ENCODE measurements at regions not wholly inside any gene's neighbourhood (a gene's known extent, or its start where the extent isn't known, plus 50 kb on each side); places are given as distances from the start of the nearest gene placed in this dataset.

DNA sequence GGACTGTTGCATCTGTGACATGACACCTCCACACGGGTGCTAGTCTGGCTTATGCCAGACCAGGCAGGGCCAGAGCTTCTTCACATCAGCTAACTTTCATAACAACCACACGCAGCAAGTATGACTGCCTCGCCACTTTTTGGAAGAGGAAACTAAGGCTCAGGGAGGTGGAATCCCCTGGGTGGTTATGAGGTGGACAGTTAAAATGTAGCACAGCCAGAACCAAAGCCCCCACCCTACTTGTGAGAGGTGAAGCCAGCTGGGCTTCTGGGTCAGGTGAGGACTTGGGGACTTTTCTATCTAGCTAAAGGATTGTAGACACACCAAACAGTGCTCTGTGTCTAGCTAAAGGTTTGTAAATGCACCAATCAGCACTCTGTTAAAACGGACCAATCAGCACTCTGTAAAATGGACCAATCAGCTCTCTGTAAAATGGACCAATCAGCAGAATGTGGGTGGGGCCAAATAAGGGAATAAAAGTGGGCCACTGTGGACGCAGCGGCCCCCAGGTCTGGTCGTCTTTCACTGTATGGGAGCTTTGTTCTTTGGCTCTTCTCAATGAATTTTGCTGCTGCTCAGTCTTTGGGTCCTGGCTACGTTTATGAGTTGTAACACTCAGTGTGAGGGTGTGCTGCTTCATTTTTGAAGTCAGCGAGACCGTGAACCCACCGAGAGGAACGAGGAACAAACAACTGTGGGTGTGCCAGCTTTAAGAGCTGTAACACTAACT, 171.0 kb downstream of the PTPN20 start:
- in situ Hi-C loops (cut with MboI; ENCODE audit: low pct_ligation_motif_present in 1 of 4, low pct_unique_long_range_greater_than_20kb in 1 of 4, low sequenced_read_pairs in 3 of 4) (no loop called here), intact Hi-C loops (cut with DNase I; ENCODE audit: low total_unique reads) (no loop called here)
- Histone ChIP-seq H3K36me3 (no peaks in the 10 kb centered on the region), H3K27me3 (no peaks in the 10 kb centered on the region), H3K9me3 (no peaks in the 10 kb centered on the region), H3K4me3 (no peak overlapping the region), H3K4me1 (no peaks in the 10 kb centered on the region), H3K27ac (no peak overlapping the region)
- 83% methylated on average over 12 of the region's 12 CpGs; no CpG with 5 or more reads in 1 of the 2 donors for WGBS, 2 donors (ENCODE audit: low coverage in 1 of 2)
- no peak for DNase-seq
- no peak for TF ChIP-seq EP300 (IDR thresholded peaks at IDR 0.05; ENCODE audit: low read depth)

GRCh38 chr10:47087667-47088066, 176.4 kb downstream of the PTPN20 start:
- H3K36me3 ChIP-seq: no peaks in the 10 kb centered on the region
- no peak for DNase-seq
- TF ChIP-seq POLR2A (IDR thresholded peaks at IDR 0.05) (no peak), CTCF (IDR thresholded peaks at IDR 0.05) (no peak), EP300 (IDR thresholded peaks at IDR 0.05; ENCODE audit: low read depth) (no peak), POLR2AphosphoS5 (IDR thresholded peaks at IDR 0.05) (no peak)
- H3K4me3 ChIP-seq: no peak overlapping the region
- in situ Hi-C loops (cut with MboI; ENCODE audit: low pct_ligation_motif_present in 1 of 4, low pct_unique_long_range_greater_than_20kb in 1 of 4, low sequenced_read_pairs in 3 of 4): no loop called here
- H3K4me1 ChIP-seq: no peaks in the 10 kb centered on the region
- H3K9me3 ChIP-seq: no peaks in the 10 kb centered on the region
- no peak overlapping the region for H3K27ac ChIP-seq
- intact Hi-C loops (cut with DNase I; ENCODE audit: low total_unique reads): no loop called here
- no peaks in the 10 kb centered on the region for H3K27me3 ChIP-seq

DNA sequence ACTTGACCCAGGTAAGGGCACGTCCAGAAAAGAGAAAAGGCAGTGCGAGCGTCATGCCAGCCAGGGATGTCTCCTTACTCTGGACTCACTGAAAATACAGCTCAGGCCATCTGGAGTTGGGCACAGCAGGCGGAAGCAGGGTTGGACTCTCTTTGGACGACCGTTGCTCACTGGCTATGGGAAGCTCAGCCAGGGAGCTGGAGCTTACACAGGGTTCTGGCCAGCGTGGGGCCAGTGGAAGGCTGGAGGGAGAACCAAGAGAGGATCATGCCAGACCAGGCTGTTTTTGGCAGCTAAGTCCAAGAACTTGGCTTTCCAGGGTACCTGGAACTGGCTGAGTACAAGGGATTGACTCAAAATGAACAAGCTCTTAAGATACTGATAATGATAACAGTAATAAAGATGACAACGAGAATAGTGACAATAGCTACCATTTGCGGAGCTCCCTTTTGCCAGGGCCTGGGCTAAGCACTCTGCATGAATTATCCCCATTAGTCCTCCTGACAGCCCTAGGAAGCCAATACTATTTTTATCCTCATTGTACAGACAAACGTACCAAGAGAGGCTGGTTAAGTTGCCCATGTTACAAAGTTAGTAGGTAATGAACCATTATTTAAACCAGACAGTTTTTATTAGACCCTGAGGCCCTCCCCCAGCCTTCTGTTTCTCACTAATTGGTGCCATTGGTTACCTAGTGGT, 177.6 kb downstream of the PTPN20 start:
- Histone ChIP-seq H3K27ac (no peak overlapping the region), H3K36me3 (no peaks in the 10 kb centered on the region)
- 83 to 94% methylated on average over 5 to 10 of the region's 10 CpGs for WGBS, 2 donors (ENCODE audit: low coverage in 1 of 2)

DNA sequence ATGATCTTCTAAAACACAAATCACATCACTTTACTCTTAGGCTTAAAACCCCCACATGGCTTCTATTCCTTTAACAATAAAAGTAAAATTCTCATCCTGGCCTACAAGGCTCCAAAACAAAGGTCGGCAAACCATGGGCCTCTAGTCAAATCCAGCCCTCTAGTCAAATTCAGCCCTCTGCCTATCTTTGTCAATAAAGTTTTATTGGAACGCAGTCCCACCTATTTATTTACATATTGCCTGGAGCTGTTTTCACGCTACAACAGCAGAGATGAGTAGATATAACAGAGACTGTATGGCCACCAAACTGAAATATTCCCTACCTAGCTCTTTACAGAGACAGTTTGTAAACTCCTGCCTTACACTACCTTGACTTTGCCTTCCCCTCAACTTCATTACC, 178.8 kb downstream of the PTPN20 start:
- WGBS, 2 donors (ENCODE audit: low coverage in 1 of 2): 69 to 74% methylated on average over 3 of the region's 3 CpGs

More for the DNA sequence above, 177.6 kb downstream of the PTPN20 start:
- no peak for TF ChIP-seq CTCF (IDR thresholded peaks at IDR 0.05)
- TF ChIP-seq POLR2A (IDR thresholded peaks at IDR 0.05): no peak
- no peak for TF ChIP-seq EP300 (IDR thresholded peaks at IDR 0.05; ENCODE audit: low read depth)
- TF ChIP-seq POLR2AphosphoS5 (IDR thresholded peaks at IDR 0.05): no peak
- Histone ChIP-seq H3K27me3 (no peaks in the 10 kb centered on the region), H3K4me3 (no peak overlapping the region), H3K4me1 (no peaks in the 10 kb centered on the region), H3K9me3 (no peaks in the 10 kb centered on the region)
- in situ Hi-C loops (cut with MboI; ENCODE audit: low pct_ligation_motif_present in 1 of 4, low pct_unique_long_range_greater_than_20kb in 1 of 4, low sequenced_read_pairs in 3 of 4) (no loop called here), intact Hi-C loops (cut with DNase I; ENCODE audit: low total_unique reads) (no loop called here)
- DNase-seq: no peak

More for the DNA sequence above, 178.8 kb downstream of the PTPN20 start:
- TF ChIP-seq POLR2A (IDR thresholded peaks at IDR 0.05): no peak
- TF ChIP-seq CTCF (IDR thresholded peaks at IDR 0.05): no peak
- no peak for TF ChIP-seq EP300 (IDR thresholded peaks at IDR 0.05; ENCODE audit: low read depth)
- no peak for TF ChIP-seq POLR2AphosphoS5 (IDR thresholded peaks at IDR 0.05)
- Histone ChIP-seq H3K4me1 (no peaks in the 10 kb centered on the region), H3K27me3 (no peaks in the 10 kb centered on the region), H3K36me3 (no peaks in the 10 kb centered on the region), H3K27ac (no peak overlapping the region), H3K9me3 (no peaks in the 10 kb centered on the region), H3K4me3 (no peak overlapping the region)
- in situ Hi-C loops (cut with MboI; ENCODE audit: low pct_ligation_motif_present in 1 of 4, low pct_unique_long_range_greater_than_20kb in 1 of 4, low sequenced_read_pairs in 3 of 4) (no loop called here), intact Hi-C loops (cut with DNase I; ENCODE audit: low total_unique reads) (no loop called here)
- no peak for DNase-seq
